Mesodermal cell (in vitro differentiated cells): ENCODE measurements at regions not wholly inside any gene's neighbourhood (a gene's known extent, or its start where the extent isn't known, plus 50 kb on each side); places are given as distances from the start of the nearest gene placed in this dataset.

Experiments used
- H3K27ac ChIP-seq: 2 replicates; pipeline ENCODE4 v1.7.0; 2013; ENCODE audit warnings: mild to moderate bottlenecking, low read depth, low read length, moderate library complexity; ENCODE audit not compliant: severe bottlenecking
- H3K36me3 ChIP-seq: 2 replicates; pipeline ENCODE4 v1.7.1; 2013; ENCODE audit warnings: mild to moderate bottlenecking, low read length, moderate library complexity; ENCODE audit not compliant: control insufficient read depth, insufficient read depth
- H3K4me1 ChIP-seq: one replicate; pipeline ENCODE4 v1.7.1; 2013; ENCODE audit warnings: mild to moderate bottlenecking, low read length; ENCODE audit not compliant: insufficient read depth, control insufficient read depth, poor library complexity, severe bottlenecking
- H3K4me3 ChIP-seq: 2 replicates; pipeline ENCODE4 v1.7.0; 2013; ENCODE audit warnings: low read length, control low read depth, mild to moderate bottlenecking; ENCODE audit not compliant: insufficient read depth, poor library complexity, severe bottlenecking; ENCODE audit errors: extremely low read depth
- H3K9me3 ChIP-seq: 2 replicates; pipeline ENCODE4 v1.7.1; 2013; ENCODE audit warnings: mild to moderate bottlenecking, low read length, moderate library complexity; ENCODE audit not compliant: control insufficient read depth
- WGBS, 2 experiments: methylation state at CpG; one replicate each; pipeline ENCODE4 v1.1.5; 2013; ENCODE audit warnings: missing lambda C conversion rate in 2 of 2; ENCODE audit not compliant: insufficient coverage in 2 of 2; 5-methylcytosine and 5-hydroxymethylcytosine counted together

GRCh38 chr13:57546942-57547341 is 84.6 kb upstream of the PCDH17 start:
- H3K4me1 ChIP-seq = no peaks in the 10 kb centered on the region
- no peak overlapping the region for H3K4me3 ChIP-seq
- no peak overlapping the region for H3K27ac ChIP-seq
- no peaks in the 10 kb centered on the region for H3K36me3 ChIP-seq
- no peaks in the 10 kb centered on the region for H3K9me3 ChIP-seq

- peak overlapping the region; percentile 26 for H3K27ac ChIP-seq
- H3K9me3 ChIP-seq = no peaks in the 10 kb centered on the region
- H3K4me3 ChIP-seq = no peak overlapping the region
- WGBS, 2 experiments = 83 to 91% methylated on average over 2 to 3 of the region's 3 CpGs
- H3K36me3 ChIP-seq = no peaks in the 10 kb centered on the region
- H3K4me1 ChIP-seq = no peaks in the 10 kb centered on the region
Observed at GRCh38 chr13:57552437-57552836, 79.1 kb upstream of the PCDH17 start.

- Histone ChIP-seq H3K27ac (no peak overlapping the region), H3K9me3 (no peaks in the 10 kb centered on the region), H3K4me1 (no peaks in the 10 kb centered on the region), H3K36me3 (no peaks in the 10 kb centered on the region), H3K4me3 (no peak overlapping the region)
- no CpG with 5 or more reads among the region's 1 CpG for WGBS, 2 experiments
Observed at GRCh38 chr13:57553932-57554331, 77.6 kb upstream of the PCDH17 start.

- Histone ChIP-seq H3K4me1 (no peaks in the 10 kb centered on the region), H3K36me3 (no peaks in the 10 kb centered on the region), H3K4me3 (no peak overlapping the region), H3K27ac (no peak overlapping the region), H3K9me3 (no peaks in the 10 kb centered on the region)
- 0 to 22% methylated on average over 1 to 4 of the region's 4 CpGs for WGBS, 2 experiments
Observed at GRCh38 chr13:57558051-57558467, 73.5 kb upstream of the PCDH17 start.

- 74 to 85% methylated on average over 2 of the region's 2 CpGs for WGBS, 2 experiments
- Histone ChIP-seq H3K4me3 (no peak overlapping the region), H3K4me1 (no peaks in the 10 kb centered on the region), H3K36me3 (no peaks in the 10 kb centered on the region), H3K27ac (no peak overlapping the region), H3K9me3 (no peaks in the 10 kb centered on the region)
Observed at GRCh38 chr13:57568865-57569264, 62.7 kb upstream of the PCDH17 start.

GRCh38 chr13:57569986-57570385 is 61.6 kb upstream of the PCDH17 start:
- Histone ChIP-seq H3K27ac (no peak overlapping the region), H3K4me1 (no peaks in the 10 kb centered on the region), H3K4me3 (no peak overlapping the region), H3K9me3 (no peaks in the 10 kb centered on the region), H3K36me3 (no peaks in the 10 kb centered on the region)
- 67% methylated on average over 1 of the region's 1 CpG; no CpG with 5 or more reads in 1 of the 2 experiments for WGBS, 2 experiments
